H1 (cell line): ENCODE measurements at regions not wholly inside any gene's neighbourhood (a gene's known extent, or its start where the extent isn't known, plus 50 kb on each side); places are given as distances from the start of the nearest gene placed in this dataset.

ENCODE experiments used
- CTCF ChIA-PET: fragments of 300-600 bp; sonication (Branson Sonifier 250); formaldehyde crosslinking; loops from one replicate; lab custom pipeline; 2021; ENCODE audit not compliant: partially characterized antibody; lab: Charles Lee
- POLR2A ChIA-PET: fragments of 300-600 bp; sonication (Branson Sonifier 250); formaldehyde crosslinking; loops from one replicate; lab custom pipeline; 2021; ENCODE audit warnings: inconsistent platforms; ENCODE audit not compliant: partially characterized antibody; lab: Charles Lee
- DNase-seq, 2 experiments: peaks; one replicate each; pipeline versions ENCODE4 v3.0.0 to v3.0.0-alpha.2; 2010 to 2022; ENCODE audit warnings: low spot score in 2 of 2, low read depth in 1 of 2, mixed read lengths in 1 of 2
- FAIRE-seq: peaks from 2 replicates; lab custom pipeline; 2011; peaks lifted over from hg19 to GRCh38; lab: Jason Lieb, UNC
- H2AFZ ChIP-seq: 2 replicates; pipeline ENCODE4 v1.8.1; 2012; ENCODE audit warnings: low read length, inconsistent platforms
- H2AK5ac ChIP-seq: 2 replicates; pipeline ENCODE4 v1.6.1; 2013; ENCODE audit warnings: low read depth, low read length
- H2BK120ac ChIP-seq: replicated peaks from 2 replicates; pipeline ENCODE3; 2013; ENCODE audit warnings: low read depth, low read length, inconsistent platforms
- H2BK12ac ChIP-seq: 2 replicates; pipeline ENCODE4 v1.6.1; 2013; ENCODE audit warnings: low read depth, low read length
- H2BK15ac ChIP-seq: 2 replicates; pipeline ENCODE4 v1.6.1; 2013; ENCODE audit warnings: low read length
- H2BK20ac ChIP-seq: 2 replicates; pipeline ENCODE4 v1.6.1; 2013; ENCODE audit warnings: low read length
- H2BK5ac ChIP-seq: 2 replicates; pipeline ENCODE4 v1.6.1; 2013; ENCODE audit warnings: low read depth, low read length
- H3K14ac ChIP-seq: 2 replicates; pipeline ENCODE4 v1.6.1; 2013; ENCODE audit warnings: inconsistent platforms; ENCODE audit not compliant: insufficient read length
- H3K18ac ChIP-seq: 2 replicates; pipeline ENCODE4 v1.6.1; 2013; ENCODE audit warnings: low read length; ENCODE audit errors: extremely low read depth
- H3K23ac ChIP-seq: 2 replicates; pipeline ENCODE4 v1.6.1; 2013; ENCODE audit warnings: inconsistent platforms; ENCODE audit not compliant: insufficient read length
- H3K23me2 ChIP-seq: 2 replicates; pipeline ENCODE4 v1.6.1; 2013; ENCODE audit warnings: low read depth, low read length
- H3K27ac ChIP-seq: 2 replicates; pipeline ENCODE4 v1.6.1; 2011; ENCODE audit warnings: low read depth, low read length, inconsistent platforms
- H3K27me3 ChIP-seq, 4 experiments: replicated peaks in 1 of 4; 1 replicate in 1 of 4; 2 replicates in 3 of 4; pipeline versions ENCODE4 v1.6.1 to v1.8.1; 2011 to 2013; ENCODE audit warnings: low read length in 3 of 4, mild to moderate bottlenecking in 3 of 4, inconsistent platforms in 2 of 4, mixed read lengths in 2 of 4, moderate library complexity in 1 of 4; ENCODE audit not compliant: control insufficient read depth in 3 of 4, insufficient read depth in 3 of 4; ENCODE audit errors: extremely low read depth in 1 of 4
- H3K36me3 ChIP-seq, 4 experiments: 2 replicates each; pipeline versions ENCODE4 v1.6.1 to v1.8.1; 2011 to 2013; ENCODE audit warnings: mild to moderate bottlenecking in 4 of 4, low read length in 3 of 4, moderate library complexity in 2 of 4, control low read depth in 1 of 4, inconsistent platforms in 1 of 4; ENCODE audit not compliant: insufficient read depth in 4 of 4, control insufficient read depth in 2 of 4
- H3K4ac ChIP-seq: replicated peaks from 2 replicates; pipeline ENCODE3; 2013; ENCODE audit warnings: low read length, low read depth, mixed read lengths, inconsistent platforms; ENCODE audit not compliant: insufficient read length
- H3K4me1 ChIP-seq, 4 experiments: replicated peaks in 1 of 4; 1 replicate in 1 of 4; 2 replicates in 3 of 4; pipeline versions ENCODE4 v1.6.1 to v1.8.1; 2011 to 2013; ENCODE audit warnings: low read length in 3 of 4, inconsistent platforms in 2 of 4, mixed read lengths in 1 of 4; ENCODE audit not compliant: insufficient read depth in 4 of 4, control insufficient read depth in 3 of 4
- H3K4me2 ChIP-seq, 2 experiments: 2 replicates each; pipeline versions ENCODE4 v1.6.1 to v1.8.1; 2011 to 2013; ENCODE audit warnings: low read depth in 2 of 2, low read length in 2 of 2, control low read depth in 1 of 2, inconsistent platforms in 1 of 2, mild to moderate bottlenecking in 1 of 2; ENCODE audit not compliant: insufficient read depth in 1 of 2
- H3K4me3 ChIP-seq, 4 experiments: fragments of 200-600, 300-600 bp in 1 of 4; sonication (generic), shearing (Covaris generic), sonication (Bioruptor Twin) in 1 of 4; 2 replicates each; pipeline versions ENCODE4 v1.5.1 to v1.8.1; 2011 to 2016; ENCODE audit warnings: low read length in 4 of 4, low read depth in 3 of 4, control low read depth in 2 of 4, inconsistent platforms in 2 of 4, mild to moderate bottlenecking in 2 of 4, mixed read lengths in 1 of 4, moderate library complexity in 1 of 4; ENCODE audit not compliant: insufficient read depth in 2 of 4; ENCODE audit errors: extremely low read depth in 1 of 4
- H3K56ac ChIP-seq: replicated peaks from 2 replicates; pipeline ENCODE3; 2013; ENCODE audit warnings: low read depth, mild to moderate bottlenecking, mixed read lengths, low read length, inconsistent platforms; ENCODE audit not compliant: insufficient read length
- H3K79me1 ChIP-seq: 2 replicates; pipeline ENCODE4 v1.6.1; 2013; ENCODE audit warnings: low read depth, low read length, control low read depth
- H3K79me2 ChIP-seq, 2 experiments: 2 replicates each; pipeline versions ENCODE4 v1.6.1 to v1.8.1; 2012 to 2013; ENCODE audit warnings: low read length in 2 of 2, mild to moderate bottlenecking in 2 of 2, inconsistent platforms in 1 of 2; ENCODE audit not compliant: insufficient read depth in 2 of 2, control insufficient read depth in 1 of 2
- H3K9ac ChIP-seq, 4 experiments: replicated peaks in 1 of 4; 1 replicate in 1 of 4; 2 replicates in 3 of 4; pipeline versions ENCODE4 v1.6.1 to v1.8.1; 2011 to 2013; ENCODE audit warnings: low read depth in 3 of 4, low read length in 3 of 4, control low read depth in 2 of 4, mild to moderate bottlenecking in 2 of 4, moderate library complexity in 2 of 4, inconsistent platforms in 1 of 4; ENCODE audit errors: extremely low read depth in 1 of 4
- H3K9me3 ChIP-seq, 2 experiments: 2 replicates each; pipeline versions ENCODE4 v1.6.1 to v1.8.1; 2012 to 2013; ENCODE audit warnings: mild to moderate bottlenecking in 2 of 2, moderate library complexity in 2 of 2, control low read depth in 1 of 2, inconsistent platforms in 1 of 2, low read depth in 1 of 2, low read length in 1 of 2, mixed read lengths in 1 of 2; ENCODE audit not compliant: insufficient read depth in 2 of 2
- H4K20me1 ChIP-seq, 2 experiments: replicated peaks in 1 of 2; 2 replicates each; pipeline versions ENCODE3 to v1.8.1; 2011 to 2013; ENCODE audit warnings: inconsistent platforms in 2 of 2, low read length in 2 of 2, mild to moderate bottlenecking in 1 of 2; ENCODE audit not compliant: insufficient read depth in 2 of 2, control insufficient read depth in 1 of 2
- H4K5ac ChIP-seq: 2 replicates; pipeline ENCODE4 v1.6.1; 2013; ENCODE audit warnings: low read length, low read depth, mixed read lengths, inconsistent platforms; ENCODE audit not compliant: insufficient read length
- H4K8ac ChIP-seq: 2 replicates; pipeline ENCODE4 v1.8.0; 2013; ENCODE audit warnings: mild to moderate bottlenecking, moderate library complexity, low read length, inconsistent platforms; ENCODE audit not compliant: insufficient read depth; ENCODE audit errors: extremely low read depth
- H4K91ac ChIP-seq: replicated peaks from 2 replicates; pipeline ENCODE3; 2013; ENCODE audit warnings: low read length, mixed read lengths, inconsistent platforms; ENCODE audit not compliant: insufficient read length
- ASH2L ChIP-seq: fragments of 200-600, 300-600 bp; sonication (generic); IDR thresholded peaks from one replicate; pipeline ENCODE4 v1.7.1; 2017; ENCODE audit warnings: low read length
- CHD1 ChIP-seq: IDR thresholded peaks from 2 replicates; pipeline ENCODE4 v1.6.1; 2012; ENCODE audit warnings: low read depth, low read length, improper control_type of control experiment
- JUN ChIP-seq: IDR thresholded peaks from 2 replicates; pipeline ENCODE4 v1.6.1; 2011; ENCODE audit warnings: low read depth, mild to moderate bottlenecking, improper control_type of control experiment, low read length
- RBBP5 ChIP-seq: IDR thresholded peaks from 2 replicates; pipeline ENCODE4 v1.7.1; 2012; ENCODE audit warnings: low read depth, mild to moderate bottlenecking, inconsistent platforms, low read length, moderate library complexity, borderline replicate concordance
- RFX5 ChIP-seq: IDR thresholded peaks from 2 replicates; pipeline ENCODE4 v1.6.1; 2011; ENCODE audit warnings: low read depth, low read length, improper control_type of control experiment, borderline replicate concordance
- TCF12 ChIP-seq: IDR thresholded peaks from 2 replicates; pipeline ENCODE4 v1.6.1; 2011; ENCODE audit warnings: low read depth, mild to moderate bottlenecking, low read length
- WGBS, 2 experiments: shearing (Covaris generic) in 1 of 2; methylation state at CpG; one replicate each; pipeline versions ENCODE4 v1.1.6 to v1.1.7; 2013 to 2015; ENCODE audit warnings: low lambda C conversion rate in 2 of 2, mixed read lengths in 2 of 2, inconsistent platforms in 1 of 2, low coverage in 1 of 2, missing lambda C conversion rate in 1 of 2; ENCODE audit not compliant: insufficient replicate concordance in 2 of 2, insufficient coverage in 1 of 2, insufficient read length in 1 of 2; ENCODE audit errors: extremely low coverage in 1 of 2, missing lambda C conversion rate in 1 of 2; 5-methylcytosine and 5-hydroxymethylcytosine counted together

- no peak for TF ChIP-seq JUN
These were observed 1348.7 kb upstream of the NXPH2 start (continued) for GRCh38 chr2:140128909-140129308.

GRCh38 chr2:140122001-140122400 lies 1341.8 kb upstream of the NXPH2 start:
- Histone ChIP-seq H2BK5ac (no peak overlapping the region), H3K4me2 (no peak overlapping the region), H3K23me2 (no peaks in the 10 kb centered on the region), H4K8ac (peak overlapping the region; percentile 45; the same call in 1 of the 2 replicates), H3K23ac (no peak overlapping the region), H3K9ac (no peak overlapping the region), H3K4me1 (peaks cover 0 to 3% (median 0%) of the 10 kb centered on the region in 4 experiments; a peak in 3 of 7 replicates), H2AK5ac (no peak overlapping the region), H3K4me3 (no peak overlapping the region), H3K4ac (no peak overlapping the region), H3K27me3 (no peaks in the 10 kb centered on the region), H2BK15ac (no peak overlapping the region), H3K27ac (no peak overlapping the region), H2AFZ (0 out of 2 replicates have a peak overlapping the region, but pooled peaks have one; percentile 22), H3K14ac (no peak overlapping the region), H3K36me3 (no peaks in the 10 kb centered on the region), H3K79me2 (no peaks in the 10 kb centered on the region), H2BK20ac (no peak overlapping the region), H3K56ac (no peak overlapping the region), H3K18ac (no peak overlapping the region), H4K20me1 (no peaks in the 10 kb centered on the region), H3K79me1 (no peaks in the 10 kb centered on the region), H2BK120ac (no peak overlapping the region), H4K91ac (no peak overlapping the region), H3K9me3 (no peaks in the 10 kb centered on the region), H2BK12ac (no peak overlapping the region), H4K5ac (no peak overlapping the region)
- WGBS, 2 experiments: 94% methylated on average over 5 of the region's 5 CpGs; no CpG with 5 or more reads in 1 of the 2 experiments
- DNase-seq (no peak), FAIRE-seq (no peak)
- POLR2A ChIA-PET: no interaction called here
- CTCF ChIA-PET: no interaction called here
- no peak for TF ChIP-seq RFX5
- no peak for TF ChIP-seq CHD1
- no peak for TF ChIP-seq TCF12
- TF ChIP-seq ASH2L: no peak
- no peak for TF ChIP-seq RBBP5
